Astrocyte (in vitro differentiated cells and primary cell): ENCODE measurements at regions not wholly inside any gene's neighbourhood (a gene's known extent, or its start where the extent isn't known, plus 50 kb on each side); places are given as distances from the start of the nearest gene placed in this dataset.
A peak's percentile ranks its signal among the peaks of the same experiment; 100 is the strongest.

Experiments
- DNase-seq: peaks from one replicate; pipeline ENCODE4 v3.0.0-alpha.2; 2010; ENCODE audit warnings: low read depth
- FAIRE-seq: peaks from 2 replicates; lab custom pipeline; 2011; peaks lifted over from hg19 to GRCh38; lab: Jason Lieb, UNC
- H2AFZ ChIP-seq: 2 replicates; pipeline ENCODE4 v1.6.0; 2012; ENCODE audit warnings: low read depth, low read length, inconsistent platforms
- H3K27ac ChIP-seq: 2 replicates; pipeline ENCODE4 v1.5.1; 2011; ENCODE audit warnings: low read depth, low read length, inconsistent platforms
- H3K27me3 ChIP-seq: 2 replicates; pipeline ENCODE4 v1.6.0; 2011; ENCODE audit warnings: low read length, inconsistent platforms; ENCODE audit not compliant: insufficient read depth
- H3K36me3 ChIP-seq: 2 replicates; pipeline ENCODE4 v1.5.1; 2011; ENCODE audit warnings: low read length, inconsistent platforms; ENCODE audit not compliant: insufficient read depth
- H3K4me1 ChIP-seq: 2 replicates; pipeline ENCODE4 v1.5.1; 2011; ENCODE audit warnings: low read length, inconsistent platforms; ENCODE audit not compliant: insufficient read depth
- H3K4me2 ChIP-seq: 2 replicates; pipeline ENCODE4 v1.6.0; 2012; ENCODE audit warnings: low read length, inconsistent platforms
- H3K4me3 ChIP-seq: 2 replicates; pipeline ENCODE4 v1.5.1; 2011; ENCODE audit warnings: low read depth, mild to moderate bottlenecking, low read length, inconsistent platforms; ENCODE audit not compliant: insufficient read depth
- H3K79me2 ChIP-seq: 2 replicates; pipeline ENCODE4 v1.6.0; 2012; ENCODE audit warnings: mild to moderate bottlenecking, low read length, inconsistent platforms; ENCODE audit not compliant: insufficient read depth
- H3K9ac ChIP-seq: 2 replicates; pipeline ENCODE4 v1.6.0; 2012; ENCODE audit warnings: mild to moderate bottlenecking, low read length, inconsistent platforms
- H3K9me3 ChIP-seq: 2 replicates; pipeline ENCODE4 v1.5.1; 2012; ENCODE audit warnings: low read depth, mild to moderate bottlenecking, low read length, inconsistent platforms; ENCODE audit not compliant: insufficient read depth
- H4K20me1 ChIP-seq: 2 replicates; pipeline ENCODE4 v1.6.0; 2012; ENCODE audit warnings: low read length, inconsistent platforms; ENCODE audit not compliant: insufficient read depth
- H3K27ac Mint-ChIP-seq: one replicate; pipeline ENCODE4 v1.8.0; 2021; ENCODE audit warnings: mild to moderate bottlenecking, mixed read lengths; ENCODE audit not compliant: unreplicated experiment
- H3K27me3 Mint-ChIP-seq: one replicate; pipeline ENCODE4 v1.8.0; 2021; ENCODE audit warnings: low read depth, mixed read lengths; ENCODE audit not compliant: unreplicated experiment
- H3K36me3 Mint-ChIP-seq: one replicate; pipeline ENCODE4 v1.8.0; 2021; ENCODE audit warnings: low read depth, mixed read lengths; ENCODE audit not compliant: unreplicated experiment
- H3K4me1 Mint-ChIP-seq: one replicate; pipeline ENCODE4 v1.8.0; 2021; ENCODE audit warnings: low read depth, mixed read lengths; ENCODE audit not compliant: unreplicated experiment
- H3K4me3 Mint-ChIP-seq: one replicate; pipeline ENCODE4 v1.8.0; 2021; ENCODE audit warnings: mild to moderate bottlenecking, moderate library complexity, mixed read lengths; ENCODE audit not compliant: unreplicated experiment
- H3K9me3 Mint-ChIP-seq: one replicate; pipeline ENCODE4 v1.8.0; 2021; ENCODE audit warnings: mild to moderate bottlenecking, mixed read lengths; ENCODE audit not compliant: unreplicated experiment
- EZH2 ChIP-seq: IDR thresholded peaks from 2 replicates; pipeline ENCODE4 v1.6.1; 2012; ENCODE audit warnings: mild to moderate bottlenecking, low read length, inconsistent platforms; ENCODE audit not compliant: insufficient read depth
- TF ChIP-seq, protein P1 (sequence below): IDR thresholded peaks from 2 replicates; pipeline ENCODE4 v1.5.1; 2011; ENCODE audit warnings: low read depth, mild to moderate bottlenecking, inconsistent platforms, low read length, moderate library complexity; ENCODE audit not compliant: insufficient read depth

DNA sequence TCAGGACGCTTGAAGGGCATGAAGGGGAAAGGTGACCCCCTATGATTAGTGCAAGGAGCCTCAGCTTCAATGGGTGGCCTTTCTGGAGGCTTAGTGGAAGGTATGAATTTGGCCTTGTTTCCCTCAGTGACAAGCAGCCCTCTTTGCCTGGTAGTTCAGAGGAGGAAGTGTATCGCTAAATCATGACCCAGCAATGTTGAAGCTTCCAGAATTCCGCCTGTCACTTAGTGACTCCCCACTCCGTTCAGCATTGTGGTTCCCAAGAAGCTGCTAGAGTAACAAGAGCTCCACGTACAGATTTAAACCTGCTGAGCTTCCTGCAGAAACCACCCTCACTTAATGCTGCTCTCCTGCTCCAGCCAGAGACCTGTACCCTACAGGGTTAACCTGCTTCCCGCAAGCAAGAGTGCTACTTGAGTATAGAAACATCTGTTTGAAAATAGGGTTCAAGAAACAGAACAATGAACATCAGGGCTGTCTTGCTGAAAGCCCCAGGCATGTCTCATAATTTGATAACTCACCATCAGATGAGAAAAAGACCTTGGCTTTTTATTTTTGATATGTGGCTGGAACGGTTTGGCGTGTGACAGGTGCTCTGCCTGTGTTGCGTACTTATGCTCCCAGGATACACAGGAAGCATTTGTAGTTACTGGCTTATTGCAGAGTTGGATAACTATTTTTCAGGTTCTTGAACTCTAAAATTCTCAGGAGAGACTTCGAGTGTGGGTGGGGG is 105.2 kb downstream of the UCHL1 start:
- Mint-ChIP-seq H3K4me3 (peak overlapping the region; percentile 80), H3K4me1 (peaks cover 7% of the 10 kb centered on the region), H3K27ac (peak overlapping the region; percentile 68), H3K9me3 (no peaks in the 10 kb centered on the region), H3K36me3 (no peaks in the 10 kb centered on the region), H3K27me3 (peaks cover 27% of the 10 kb centered on the region)
- Histone ChIP-seq H4K20me1 (no peaks in the 10 kb centered on the region), H3K36me3 (no peaks in the 10 kb centered on the region), H3K4me3 (peak overlapping the region; percentile 56), H3K27ac (no peak overlapping the region), H3K79me2 (no peaks in the 10 kb centered on the region), H3K9ac (peak overlapping the region; percentile 49), H3K9me3 (no peaks in the 10 kb centered on the region), H2AFZ (peak overlapping the region; percentile 88), H3K4me1 (peaks cover 12% of the 10 kb centered on the region), H3K27me3 (peaks cover 37% of the 10 kb centered on the region), H3K4me2 (peak overlapping the region; percentile 91)
- no peak for DNase-seq
- FAIRE-seq: no peak
- TF ChIP-seq EZH2: no peak

DNA sequence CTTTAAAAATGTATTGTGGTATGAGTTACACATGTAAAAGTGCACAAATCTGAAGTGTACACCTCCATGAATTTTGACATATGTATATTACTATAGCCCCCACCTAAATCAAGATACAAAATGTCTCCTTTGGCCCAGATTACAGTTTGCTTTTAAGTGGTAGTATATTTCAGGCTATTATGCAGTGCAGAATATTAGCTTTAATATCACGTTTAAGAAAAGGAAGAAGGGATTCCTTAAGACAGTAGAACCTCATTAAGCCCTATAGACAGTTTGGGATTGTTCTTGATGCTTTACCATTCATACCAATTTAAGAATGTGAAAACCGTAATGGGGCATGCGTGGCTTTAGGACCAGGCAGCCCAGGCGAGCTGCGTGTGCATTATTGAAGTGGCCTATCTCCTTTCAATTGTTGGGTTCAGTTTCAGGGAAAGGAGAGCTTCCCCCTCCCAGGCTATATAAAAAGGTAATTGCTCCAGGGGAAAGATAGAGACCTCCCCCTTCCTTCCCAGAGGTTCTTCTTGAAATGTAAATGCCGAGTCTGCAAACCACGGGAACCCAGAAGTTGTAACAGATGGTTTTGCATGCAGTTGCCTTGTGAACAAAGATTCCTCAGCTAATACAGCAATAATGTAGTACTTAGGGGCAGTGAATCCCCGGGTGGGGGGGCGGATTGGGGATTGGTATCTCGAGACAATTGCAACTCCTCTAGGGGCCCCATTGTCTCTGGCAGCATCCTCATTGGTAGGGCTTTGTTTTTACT is 106.1 kb downstream of the UCHL1 start:
- Histone ChIP-seq H3K27ac (peak overlapping the region; percentile 38), H3K4me3 (no peak overlapping the region), H3K4me1 (peaks cover 12% of the 10 kb centered on the region), H3K27me3 (peaks cover 37% of the 10 kb centered on the region), H2AFZ (no peak overlapping the region), H3K9ac (no peak overlapping the region), H3K9me3 (no peaks in the 10 kb centered on the region), H3K79me2 (no peaks in the 10 kb centered on the region), H3K4me2 (peak overlapping the region; percentile 60), H3K36me3 (no peaks in the 10 kb centered on the region), H4K20me1 (no peaks in the 10 kb centered on the region)
- no peaks in the 10 kb centered on the region for H3K9me3 Mint-ChIP-seq
- H3K36me3 Mint-ChIP-seq: no peaks in the 10 kb centered on the region
- peaks cover 27% of the 10 kb centered on the region for H3K27me3 Mint-ChIP-seq
- peak overlapping the region; percentile 17 for H3K4me3 Mint-ChIP-seq
- FAIRE-seq (peak; percentile 23), DNase-seq (no peak)
- no peak overlapping the region for H3K27ac Mint-ChIP-seq
- TF ChIP-seq, protein P1, sequence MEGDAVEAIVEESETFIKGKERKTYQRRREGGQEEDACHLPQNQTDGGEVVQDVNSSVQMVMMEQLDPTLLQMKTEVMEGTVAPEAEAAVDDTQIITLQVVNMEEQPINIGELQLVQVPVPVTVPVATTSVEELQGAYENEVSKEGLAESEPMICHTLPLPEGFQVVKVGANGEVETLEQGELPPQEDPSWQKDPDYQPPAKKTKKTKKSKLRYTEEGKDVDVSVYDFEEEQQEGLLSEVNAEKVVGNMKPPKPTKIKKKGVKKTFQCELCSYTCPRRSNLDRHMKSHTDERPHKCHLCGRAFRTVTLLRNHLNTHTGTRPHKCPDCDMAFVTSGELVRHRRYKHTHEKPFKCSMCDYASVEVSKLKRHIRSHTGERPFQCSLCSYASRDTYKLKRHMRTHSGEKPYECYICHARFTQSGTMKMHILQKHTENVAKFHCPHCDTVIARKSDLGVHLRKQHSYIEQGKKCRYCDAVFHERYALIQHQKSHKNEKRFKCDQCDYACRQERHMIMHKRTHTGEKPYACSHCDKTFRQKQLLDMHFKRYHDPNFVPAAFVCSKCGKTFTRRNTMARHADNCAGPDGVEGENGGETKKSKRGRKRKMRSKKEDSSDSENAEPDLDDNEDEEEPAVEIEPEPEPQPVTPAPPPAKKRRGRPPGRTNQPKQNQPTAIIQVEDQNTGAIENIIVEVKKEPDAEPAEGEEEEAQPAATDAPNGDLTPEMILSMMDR: no peak
- TF ChIP-seq EZH2: no peak
- peaks cover 7% of the 10 kb centered on the region for H3K4me1 Mint-ChIP-seq

DNA sequence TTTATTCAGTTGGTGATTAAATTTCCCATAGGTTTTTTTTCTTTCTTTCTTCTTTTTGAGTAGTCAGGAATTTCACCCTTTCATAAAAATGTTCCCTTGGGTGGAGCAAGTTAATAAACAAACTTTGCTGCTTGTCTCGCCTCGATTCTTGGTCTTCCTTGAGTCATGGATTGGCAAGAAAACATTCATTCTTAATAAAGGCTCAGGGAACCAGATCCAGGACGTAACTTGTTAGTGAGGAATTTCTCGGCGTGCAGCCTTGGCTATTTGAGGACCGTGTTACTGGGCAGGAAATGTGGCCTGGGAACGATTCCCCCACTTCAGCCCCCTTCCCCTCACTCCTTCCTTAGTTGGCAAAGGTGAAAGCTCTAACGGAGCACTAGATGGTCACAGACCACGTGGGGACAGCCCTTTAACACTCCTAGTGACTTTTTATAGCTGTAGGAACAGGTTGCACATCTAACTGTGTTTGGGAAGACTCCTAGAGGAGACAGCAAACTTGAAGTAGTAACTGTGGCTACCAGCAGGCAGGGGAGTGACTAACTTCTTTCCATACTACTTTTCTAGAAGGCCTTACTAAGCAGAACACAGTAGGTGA is 106.8 kb downstream of the UCHL1 start:
- Histone ChIP-seq H3K9ac (no peak overlapping the region), H3K4me3 (no peak overlapping the region), H2AFZ (peak overlapping the region; percentile 23), H3K4me1 (peaks cover 12% of the 10 kb centered on the region), H3K36me3 (no peaks in the 10 kb centered on the region), H3K4me2 (peak overlapping the region; percentile 60), H3K9me3 (no peaks in the 10 kb centered on the region), H4K20me1 (no peaks in the 10 kb centered on the region), H3K79me2 (no peaks in the 10 kb centered on the region), H3K27ac (peak overlapping the region; percentile 38), H3K27me3 (peaks cover 37% of the 10 kb centered on the region)
- no peak for FAIRE-seq
- H3K27me3 Mint-ChIP-seq: peaks cover 21% of the 10 kb centered on the region
- no peak overlapping the region for H3K4me3 Mint-ChIP-seq
- H3K9me3 Mint-ChIP-seq: no peaks in the 10 kb centered on the region
- H3K27ac Mint-ChIP-seq: no peak overlapping the region
- no peak for TF ChIP-seq EZH2
- TF ChIP-seq, protein P1: no peak
- H3K36me3 Mint-ChIP-seq: no peaks in the 10 kb centered on the region
- DNase-seq: peak; percentile 75
- H3K4me1 Mint-ChIP-seq: peaks cover 7% of the 10 kb centered on the region
